DND-41 (cell line): ENCODE measurements at regions not wholly inside any gene's neighbourhood (a gene's known extent, or its start where the extent isn't known, plus 50 kb on each side); places are given as distances from the start of the nearest gene placed in this dataset.

Experiments used
- ATAC-seq: fragments of 200-7000 bp; cut with Tn5 transposase; 3 replicates; pipeline ENCODE4 v1.9.1; 2021; ENCODE audit warnings: low read depth; ENCODE audit not compliant: insufficient read depth
- DNase-seq: peaks from one replicate; pipeline ENCODE4 v3.0.0-alpha.2; 2020
- H2AFZ ChIP-seq: 2 replicates; pipeline ENCODE4 v1.6.0; 2012; ENCODE audit warnings: low read depth, low read length
- H3K27ac ChIP-seq: 2 replicates; pipeline ENCODE4 v1.5.1; 2012; ENCODE audit warnings: low read length, inconsistent platforms
- H3K27me3 ChIP-seq: fragments of 200-600 bp; sonication (generic); 2 replicates; pipeline ENCODE4 v1.6.0; 2012; ENCODE audit warnings: low read length, mild to moderate bottlenecking, inconsistent platforms; ENCODE audit not compliant: insufficient read depth, poor library complexity
- H3K36me3 ChIP-seq: 2 replicates; pipeline ENCODE4 v1.5.1; 2012; ENCODE audit warnings: low read length, inconsistent platforms; ENCODE audit not compliant: insufficient read depth
- H3K4me1 ChIP-seq: 2 replicates; pipeline ENCODE4 v1.5.1; 2012; ENCODE audit warnings: mild to moderate bottlenecking, low read length; ENCODE audit not compliant: insufficient read depth
- H3K4me2 ChIP-seq: 2 replicates; pipeline ENCODE4 v1.6.0; 2012; ENCODE audit warnings: mild to moderate bottlenecking, moderate library complexity, low read length, inconsistent platforms; ENCODE audit not compliant: insufficient read depth
- H3K4me3 ChIP-seq, 2 experiments: fragments of 200-600 bp in 1 of 2; shearing (Covaris generic) in 1 of 2; 2 replicates each; pipeline ENCODE4 v1.5.1; 2012 to 2016; ENCODE audit warnings: inconsistent platforms in 2 of 2, low read length in 2 of 2, mild to moderate bottlenecking in 2 of 2, low read depth in 1 of 2, moderate library complexity in 1 of 2
- H3K79me2 ChIP-seq: 2 replicates; pipeline ENCODE4 v1.6.0; 2012; ENCODE audit warnings: low read length, inconsistent platforms; ENCODE audit not compliant: insufficient read depth
- H3K9ac ChIP-seq: 2 replicates; pipeline ENCODE4 v1.6.0; 2012; ENCODE audit warnings: low read depth, mild to moderate bottlenecking, inconsistent platforms, low read length, moderate library complexity
- H3K9me3 ChIP-seq: 2 replicates; pipeline ENCODE4 v1.5.1; 2012; ENCODE audit warnings: low read length, moderate library complexity, mild to moderate bottlenecking, inconsistent platforms; ENCODE audit not compliant: insufficient read depth, severe bottlenecking
- H4K20me1 ChIP-seq: 2 replicates; pipeline ENCODE4 v1.6.0; 2012; ENCODE audit warnings: low read length; ENCODE audit not compliant: insufficient read depth
- EZH2 ChIP-seq: IDR thresholded peaks from 3 replicates; pipeline ENCODE4 v1.6.1; 2012; ENCODE audit warnings: borderline replicate concordance, low read depth, mild to moderate bottlenecking, moderate library complexity, low read length, inconsistent platforms; ENCODE audit not compliant: severe bottlenecking
- TF ChIP-seq, protein P1 (sequence below): IDR thresholded peaks from 2 replicates; pipeline ENCODE4 v1.5.1; 2012; ENCODE audit warnings: borderline replicate concordance, low read length, moderate library complexity, mild to moderate bottlenecking; ENCODE audit not compliant: poor library complexity, severe bottlenecking; ENCODE audit errors: extremely low read depth

DNA sequence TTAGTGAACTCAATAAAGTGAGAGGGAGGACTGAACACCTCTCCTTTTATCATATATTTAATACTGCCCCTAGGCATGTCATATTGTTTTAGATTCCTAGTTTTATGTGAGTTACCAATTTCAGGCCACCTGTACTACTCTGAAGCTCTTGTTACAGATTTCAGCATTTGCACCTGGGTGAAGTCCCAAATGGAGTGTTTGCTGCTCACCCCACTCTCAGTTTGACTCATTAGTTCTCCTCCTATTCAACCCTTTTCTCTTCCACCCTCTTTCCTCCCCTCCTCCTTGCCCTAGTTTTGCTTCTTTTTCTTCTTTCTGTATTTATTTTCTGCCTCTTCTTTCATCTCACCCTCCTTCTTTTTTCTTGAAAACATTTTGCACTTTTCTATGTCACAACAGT is 1852.2 kb upstream of the IGFBP7 start:
- Histone ChIP-seq H3K79me2 (no peaks in the 10 kb centered on the region), H2AFZ (no peak overlapping the region), H3K36me3 (no peaks in the 10 kb centered on the region), H3K9me3 (no peaks in the 10 kb centered on the region), H3K27ac (no peak overlapping the region), H3K27me3 (no peaks in the 10 kb centered on the region), H3K9ac (no peak overlapping the region), H3K4me2 (no peak overlapping the region), H4K20me1 (no peaks in the 10 kb centered on the region), H3K4me1 (no peaks in the 10 kb centered on the region), H3K4me3 (no peak overlapping the region)
- no peak for ATAC-seq
- no peak for DNase-seq
- no peak for TF ChIP-seq EZH2

DNA sequence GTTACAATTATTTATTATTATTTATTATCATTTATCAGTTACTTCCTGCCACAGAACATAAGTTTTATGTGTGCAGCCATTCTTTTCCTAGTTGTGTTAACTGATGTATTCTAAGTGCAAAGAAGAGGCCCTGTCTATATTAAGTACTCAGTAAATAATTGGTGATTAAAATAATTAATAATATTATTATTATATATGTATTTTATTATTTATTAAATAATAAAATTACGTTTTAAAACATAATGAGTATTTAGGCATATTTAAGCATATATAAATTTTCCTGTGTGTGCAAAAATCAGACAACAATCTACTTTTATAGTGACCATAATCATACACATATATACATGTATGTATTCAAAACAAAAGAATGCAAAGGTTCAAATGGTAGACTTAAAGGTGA is 1871.6 kb upstream of the IGFBP7 start:
- no peak overlapping the region for H3K4me2 ChIP-seq
- H3K9ac ChIP-seq: no peak overlapping the region
- H4K20me1 ChIP-seq: no peaks in the 10 kb centered on the region
- H3K4me1 ChIP-seq: no peaks in the 10 kb centered on the region
- no peak overlapping the region for H2AFZ ChIP-seq
- H3K79me2 ChIP-seq: no peaks in the 10 kb centered on the region
- no peaks in the 10 kb centered on the region for H3K27me3 ChIP-seq
- TF ChIP-seq EZH2: no peak
- TF ChIP-seq, protein P1, sequence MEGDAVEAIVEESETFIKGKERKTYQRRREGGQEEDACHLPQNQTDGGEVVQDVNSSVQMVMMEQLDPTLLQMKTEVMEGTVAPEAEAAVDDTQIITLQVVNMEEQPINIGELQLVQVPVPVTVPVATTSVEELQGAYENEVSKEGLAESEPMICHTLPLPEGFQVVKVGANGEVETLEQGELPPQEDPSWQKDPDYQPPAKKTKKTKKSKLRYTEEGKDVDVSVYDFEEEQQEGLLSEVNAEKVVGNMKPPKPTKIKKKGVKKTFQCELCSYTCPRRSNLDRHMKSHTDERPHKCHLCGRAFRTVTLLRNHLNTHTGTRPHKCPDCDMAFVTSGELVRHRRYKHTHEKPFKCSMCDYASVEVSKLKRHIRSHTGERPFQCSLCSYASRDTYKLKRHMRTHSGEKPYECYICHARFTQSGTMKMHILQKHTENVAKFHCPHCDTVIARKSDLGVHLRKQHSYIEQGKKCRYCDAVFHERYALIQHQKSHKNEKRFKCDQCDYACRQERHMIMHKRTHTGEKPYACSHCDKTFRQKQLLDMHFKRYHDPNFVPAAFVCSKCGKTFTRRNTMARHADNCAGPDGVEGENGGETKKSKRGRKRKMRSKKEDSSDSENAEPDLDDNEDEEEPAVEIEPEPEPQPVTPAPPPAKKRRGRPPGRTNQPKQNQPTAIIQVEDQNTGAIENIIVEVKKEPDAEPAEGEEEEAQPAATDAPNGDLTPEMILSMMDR: no peak
- H3K36me3 ChIP-seq: no peaks in the 10 kb centered on the region
- DNase-seq (no peak), ATAC-seq (no peak)
- no peaks in the 10 kb centered on the region for H3K9me3 ChIP-seq
- H3K27ac ChIP-seq: no peak overlapping the region
- H3K4me3 ChIP-seq: no peak overlapping the region

DNA sequence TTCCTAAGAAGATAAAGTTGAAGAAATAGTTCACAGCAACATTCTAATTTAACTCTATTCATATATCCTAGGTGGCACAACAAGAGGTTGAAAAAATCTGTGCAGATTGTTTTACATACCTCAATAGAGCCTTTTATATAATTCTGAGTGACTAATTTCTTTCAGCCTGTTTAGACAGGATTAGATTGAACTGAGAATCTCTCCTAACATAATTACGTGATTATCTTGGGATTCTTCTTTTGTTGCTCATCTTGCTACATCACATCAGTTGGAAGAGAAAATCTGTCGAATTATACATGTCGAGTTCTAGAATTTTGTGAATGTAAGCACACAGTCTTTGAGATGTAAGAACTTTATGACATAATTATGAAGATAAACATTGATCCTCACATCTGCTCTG is 1873.7 kb upstream of the IGFBP7 start:
- H3K4me2 ChIP-seq: no peak overlapping the region
- H3K4me3 ChIP-seq: no peak overlapping the region
- no peaks in the 10 kb centered on the region for H3K4me1 ChIP-seq
- no peak for ATAC-seq
- H3K27me3 ChIP-seq: no peaks in the 10 kb centered on the region
- H3K27ac ChIP-seq: no peak overlapping the region
- no peaks in the 10 kb centered on the region for H4K20me1 ChIP-seq
- TF ChIP-seq, protein P1: no peak
- no peak for TF ChIP-seq EZH2
- no peaks in the 10 kb centered on the region for H3K36me3 ChIP-seq
- H3K9ac ChIP-seq: no peak overlapping the region
- H3K79me2 ChIP-seq: no peaks in the 10 kb centered on the region
- H2AFZ ChIP-seq: no peak overlapping the region
- DNase-seq: no peak
- H3K9me3 ChIP-seq: no peaks in the 10 kb centered on the region

DNA sequence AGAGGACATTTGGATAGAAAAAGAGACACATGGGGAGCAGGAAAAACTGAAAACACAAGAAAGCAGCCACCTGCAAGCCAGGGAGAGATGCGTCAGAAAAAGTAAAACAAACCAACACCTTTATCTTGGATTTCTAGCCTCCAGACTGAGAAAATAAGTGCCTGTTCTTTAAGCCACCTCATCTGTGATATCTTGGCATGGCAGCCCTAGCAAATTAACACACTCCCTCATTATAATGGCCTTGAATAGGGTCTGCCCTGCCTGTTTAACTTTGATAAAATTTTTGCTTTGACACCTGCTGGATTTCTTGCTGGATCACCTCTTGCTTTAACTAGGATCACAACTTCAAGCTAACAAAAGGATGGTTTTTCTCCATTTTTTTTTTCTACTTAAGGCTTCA is 1892.0 kb upstream of the IGFBP7 start:
- Histone ChIP-seq H3K4me2 (no peak overlapping the region), H2AFZ (no peak overlapping the region), H3K27ac (no peak overlapping the region), H3K27me3 (no peaks in the 10 kb centered on the region), H3K36me3 (no peaks in the 10 kb centered on the region), H3K4me3 (no peak overlapping the region), H3K9me3 (no peaks in the 10 kb centered on the region), H4K20me1 (no peaks in the 10 kb centered on the region), H3K79me2 (no peaks in the 10 kb centered on the region), H3K4me1 (no peaks in the 10 kb centered on the region), H3K9ac (no peak overlapping the region)
- no peak for ATAC-seq
- no peak for TF ChIP-seq EZH2
- TF ChIP-seq, protein P1: no peak
- DNase-seq: no peak
